K562 (cell line): ENCODE measurements at regions not wholly inside any gene's neighbourhood (a gene's known extent, or its start where the extent isn't known, plus 50 kb on each side); places are given as distances from the start of the nearest gene placed in this dataset.

Experiments
- ATAC-seq: fragments of 200-7000 bp; cut with Tn5 transposase; 3 replicates; pipeline ENCODE4 v1.9.1; 2020; ENCODE audit warnings: moderate library complexity
- BruUV-seq: library from RNA; stranded (reverse); fragments of 400-500 nt; replicated peaks from 2 replicates; lab custom pipeline; 2021; lab: Mats Ljungman, UMichigan
- CTCF ChIA-PET: fragments of 300-600 bp; formaldehyde crosslinking; extraction: SDS; loops from one replicate; lab custom pipeline; 2021; ENCODE audit warnings: low intra/inter-chr PET ratio; lab: Yijun Ruan, JAX
- POLR2A ChIA-PET: fragments of 300-600, 350-650 bp; sonication (Branson Sonifier 250); formaldehyde crosslinking; extraction: SDS; loops from one replicate; lab custom pipeline; 2021; ENCODE audit warnings: antibody characterized with exemption, inconsistent platforms; lab: Yijun Ruan, JAX
- DNase-seq, 4 experiments: peaks; one replicate each; pipeline versions ENCODE4 v3.0.0 to v3.0.0-alpha.2; 2011 to 2018; ENCODE audit warnings: low spot score in 3 of 4, mixed read lengths in 3 of 4; ENCODE audit errors: extremely low read depth in 1 of 4
- FAIRE-seq: peaks from 2 replicates; lab custom pipeline; 2011; peaks lifted over from hg19 to GRCh38; lab: Jason Lieb, UNC
- H2AFZ ChIP-seq: 2 replicates; pipeline ENCODE4 v1.6.0; 2011; ENCODE audit warnings: low read depth, low read length, control low read depth, inconsistent platforms
- H3K27ac ChIP-seq: fragments of 200-600 bp; 3 replicates; pipeline ENCODE4 v1.8.0; 2011; ENCODE audit warnings: low read depth, mild to moderate bottlenecking, control low read depth, inconsistent platforms, low read length, moderate library complexity, mixed read lengths; ENCODE audit errors: extremely low read depth
- H3K27me3 ChIP-seq, 2 experiments: fragments of 300-600 bp in 1 of 2; 2 replicates in 1 of 2; 3 replicates in 1 of 2; pipeline versions ENCODE4 v1.6.0 to v1.8.0; 2011; ENCODE audit warnings: inconsistent platforms in 2 of 2, low read length in 2 of 2, mild to moderate bottlenecking in 1 of 2, mixed read lengths in 1 of 2, moderate library complexity in 1 of 2; ENCODE audit not compliant: control insufficient read depth in 2 of 2, insufficient read depth in 2 of 2
- H3K36me3 ChIP-seq: fragments of 300-600 bp; 3 replicates; pipeline ENCODE4 v1.8.0; 2011; ENCODE audit warnings: mild to moderate bottlenecking, low read length, inconsistent platforms; ENCODE audit not compliant: control insufficient read depth, insufficient read depth
- H3K4me1 ChIP-seq, 2 experiments: fragments of 200-600 bp in 1 of 2; replicated peaks in 1 of 2; 2 replicates in 1 of 2; 3 replicates in 1 of 2; pipeline versions ENCODE4 v1.5.1 to v1.8.0; 2011; ENCODE audit warnings: inconsistent platforms in 2 of 2, low read length in 2 of 2, mild to moderate bottlenecking in 1 of 2, mixed read lengths in 1 of 2, moderate library complexity in 1 of 2; ENCODE audit not compliant: control insufficient read depth in 2 of 2, insufficient read depth in 2 of 2
- H3K4me2 ChIP-seq: 2 replicates; pipeline ENCODE4 v1.6.1; 2011; ENCODE audit warnings: low read length, control low read depth, inconsistent platforms, mixed read lengths; ENCODE audit not compliant: insufficient read depth
- H3K4me3 ChIP-seq: fragments of 200-600 bp; sonication (generic), shearing (Covaris generic); 2 replicates; pipeline ENCODE4 v1.5.1; 2016; ENCODE audit warnings: control low read depth, inconsistent platforms
- H3K79me2 ChIP-seq: fragments of 200-600 bp; 3 replicates; pipeline ENCODE4 v1.8.0; 2011; ENCODE audit warnings: low read length, inconsistent platforms; ENCODE audit not compliant: control insufficient read depth, insufficient read depth
- H3K9ac ChIP-seq, 2 experiments: 2 replicates each; pipeline versions ENCODE4 v1.6.0 to v1.6.1; 2011; ENCODE audit warnings: low read depth in 2 of 2, low read length in 2 of 2, control low read depth in 1 of 2, inconsistent platforms in 1 of 2, mild to moderate bottlenecking in 1 of 2, mixed read lengths in 1 of 2; ENCODE audit not compliant: insufficient read depth in 1 of 2
- H3K9me1 ChIP-seq: one replicate; pipeline ENCODE4 v1.6.0; 2011; ENCODE audit warnings: inconsistent platforms, mild to moderate bottlenecking, low read length, moderate library complexity; ENCODE audit not compliant: control insufficient read depth, insufficient read depth
- H3K9me3 ChIP-seq: replicated peaks from 2 replicates; pipeline ENCODE4 v1.5.1; 2011; ENCODE audit warnings: low read depth, low read length, inconsistent platforms; ENCODE audit not compliant: control insufficient read depth, insufficient read depth
- H4K20me1 ChIP-seq: replicated peaks from 2 replicates; pipeline ENCODE4 v1.6.1; 2011; ENCODE audit warnings: low read length, inconsistent platforms, mixed read lengths; ENCODE audit not compliant: control insufficient read depth, insufficient read depth
- CBX3 ChIP-seq, 2 experiments: IDR thresholded peaks; 1 replicate in 1 of 2; 2 replicates in 1 of 2; pipeline ENCODE4 v1.6.1; 2012; ENCODE audit warnings: inconsistent platforms in 2 of 2, low read length in 2 of 2, borderline replicate concordance in 1 of 2, control low read depth in 1 of 2
- DPF2 ChIP-seq: fragments of 450-650 bp; IDR thresholded peaks from 2 replicates; pipeline ENCODE4 v1.6.1; 2016
- GABPB2 ChIP-seq: fragments of 250-450 bp; sonication (Bioruptor Pico); conservative IDR thresholded peaks from 2 replicates; pipeline ENCODE4 v1.5.1; 2021; ENCODE audit warnings: mild to moderate bottlenecking
- GATAD2B ChIP-seq: fragments of 450-650 bp; IDR thresholded peaks from 2 replicates; pipeline ENCODE4 v1.6.1; 2017; ENCODE audit warnings: mild to moderate bottlenecking, borderline replicate concordance
- KDM2B ChIP-seq: fragments of 250-450 bp; sonication (Bioruptor Pico); IDR thresholded peaks from 2 replicates; pipeline ENCODE4 v1.8.0; 2021; ENCODE audit warnings: mild to moderate bottlenecking, moderate library complexity
- MEF2D ChIP-seq: conservative IDR thresholded peaks from 2 replicates; pipeline ENCODE4 v1.6.1; 2016; ENCODE audit warnings: low read depth, missing genetic modification characterization, missing compliant biosample characterization
- MTF1 ChIP-seq: fragments of 250-450 bp; sonication (Bioruptor Pico); IDR thresholded peaks from 2 replicates; pipeline ENCODE4 v1.9.0; 2021; ENCODE audit warnings: moderate library complexity, mild to moderate bottlenecking, inconsistent platforms, borderline replicate concordance
- RAD51 ChIP-seq: fragments of 450-650 bp; IDR thresholded peaks from 2 replicates; pipeline ENCODE4 v1.7.1; 2016; ENCODE audit warnings: low read depth, mild to moderate bottlenecking, borderline replicate concordance
- SIX5 ChIP-seq, 2 experiments: IDR thresholded peaks; 2 replicates each; pipeline ENCODE4 v1.6.1; 2011; ENCODE audit warnings: low read length in 2 of 2, borderline replicate concordance in 1 of 2, low read depth in 1 of 2, mild to moderate bottlenecking in 1 of 2, moderate library complexity in 1 of 2; ENCODE audit not compliant: insufficient read depth in 1 of 2
- SMARCB1 ChIP-seq: IDR thresholded peaks from 2 replicates; pipeline ENCODE4 v1.6.1; 2011; ENCODE audit warnings: improper control_type of control experiment, low read depth; ENCODE audit not compliant: insufficient read length
- SPI1 ChIP-seq: IDR thresholded peaks from 2 replicates; pipeline ENCODE4 v1.6.1; 2011; ENCODE audit warnings: low read depth, low read length, control low read depth, borderline replicate concordance
- ZBTB8A ChIP-seq: fragments of 450-650 bp; IDR thresholded peaks from 2 replicates; pipeline ENCODE4 v1.6.1; 2018; ENCODE audit warnings: mild to moderate bottlenecking, moderate library complexity; ENCODE audit not compliant: partially characterized antibody
- ZNF263 ChIP-seq: sonication (generic); formaldehyde crosslinking; IDR thresholded peaks from 2 replicates; pipeline ENCODE4 v1.8.0; 2022; ENCODE audit warnings: mild to moderate bottlenecking, missing genetic modification reagents, borderline replicate concordance
- WGBS: fragments of 100-300 bp; shearing (Covaris generic); methylation state at CpG from one replicate; pipeline ENCODE4 v1.1.6; 2016; ENCODE audit warnings: low coverage, mixed read lengths; ENCODE audit not compliant: insufficient coverage; ENCODE audit errors: missing lambda C conversion rate; 5-methylcytosine and 5-hydroxymethylcytosine counted together
- in situ Hi-C: fragments of 300-500 bp; cut with MboI; formaldehyde crosslinking; loops from 4 replicates; pipeline ENCODE4 v1.15.0; 2018; ENCODE audit warnings: inconsistent platforms, mixed read lengths
- intact Hi-C: fragments of 100-400 bp; cut with micrococcal nuclease; formaldehyde crosslinking; loops from 2 replicates; pipeline ENCODE4 v1.14.2; 2022
- TF ChIP-seq, protein P1 (sequence below): fragments of 250-450 bp; sonication (Bioruptor Pico); IDR thresholded peaks from 2 replicates; pipeline ENCODE4 v1.5.0; 2021; ENCODE audit warnings: mild to moderate bottlenecking, borderline replicate concordance
- TF ChIP-seq, protein P2 (sequence below): fragments of 250-450 bp; sonication (Bioruptor Pico); IDR thresholded peaks from 2 replicates; pipeline ENCODE4 v1.8.0; 2021; ENCODE audit warnings: moderate library complexity, mild to moderate bottlenecking, inconsistent platforms
- TF ChIP-seq, protein P3 (sequence below): fragments of 250-450 bp; sonication (Bioruptor Pico); IDR thresholded peaks from 2 replicates; pipeline ENCODE4 v1.8.0; 2022; ENCODE audit warnings: inconsistent platforms, mild to moderate bottlenecking, moderate library complexity, borderline replicate concordance

DNA sequence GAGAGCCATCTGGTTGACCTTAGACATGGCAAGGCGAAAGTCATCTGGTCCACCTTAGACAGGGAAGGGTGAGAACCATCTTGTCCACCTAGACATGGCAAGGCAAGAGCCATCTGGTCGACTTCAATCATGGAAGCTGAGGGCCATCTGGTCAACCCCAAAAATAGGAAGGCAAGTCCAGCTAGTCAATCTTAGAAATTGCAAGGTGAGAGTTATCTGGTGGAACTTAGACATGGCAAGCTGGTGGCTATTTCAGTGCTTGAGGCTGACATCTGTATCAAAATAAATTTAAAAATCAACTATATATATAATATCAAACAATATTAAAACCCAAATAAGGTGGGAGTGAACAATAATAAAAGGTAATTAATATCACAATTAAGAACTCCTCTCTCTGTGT is 83.9 kb downstream of the ZNF726 start:
- H3K9me1 ChIP-seq = no peaks in the 10 kb centered on the region
- H3K4me2 ChIP-seq = no peak overlapping the region
- no peak overlapping the region for H3K27ac ChIP-seq
- H4K20me1 ChIP-seq = no peaks in the 10 kb centered on the region
- ChIA-PET POLR2A (no interaction called here), CTCF (no interaction called here)
- H3K79me2 ChIP-seq = no peaks in the 10 kb centered on the region
- H3K4me1 ChIP-seq = peaks cover 0 to 3% of the 10 kb centered on the region in 2 experiments; a peak in 1 of 5 replicates
- H3K9ac ChIP-seq = no peak overlapping the region
- TF ChIP-seq, protein P1, sequence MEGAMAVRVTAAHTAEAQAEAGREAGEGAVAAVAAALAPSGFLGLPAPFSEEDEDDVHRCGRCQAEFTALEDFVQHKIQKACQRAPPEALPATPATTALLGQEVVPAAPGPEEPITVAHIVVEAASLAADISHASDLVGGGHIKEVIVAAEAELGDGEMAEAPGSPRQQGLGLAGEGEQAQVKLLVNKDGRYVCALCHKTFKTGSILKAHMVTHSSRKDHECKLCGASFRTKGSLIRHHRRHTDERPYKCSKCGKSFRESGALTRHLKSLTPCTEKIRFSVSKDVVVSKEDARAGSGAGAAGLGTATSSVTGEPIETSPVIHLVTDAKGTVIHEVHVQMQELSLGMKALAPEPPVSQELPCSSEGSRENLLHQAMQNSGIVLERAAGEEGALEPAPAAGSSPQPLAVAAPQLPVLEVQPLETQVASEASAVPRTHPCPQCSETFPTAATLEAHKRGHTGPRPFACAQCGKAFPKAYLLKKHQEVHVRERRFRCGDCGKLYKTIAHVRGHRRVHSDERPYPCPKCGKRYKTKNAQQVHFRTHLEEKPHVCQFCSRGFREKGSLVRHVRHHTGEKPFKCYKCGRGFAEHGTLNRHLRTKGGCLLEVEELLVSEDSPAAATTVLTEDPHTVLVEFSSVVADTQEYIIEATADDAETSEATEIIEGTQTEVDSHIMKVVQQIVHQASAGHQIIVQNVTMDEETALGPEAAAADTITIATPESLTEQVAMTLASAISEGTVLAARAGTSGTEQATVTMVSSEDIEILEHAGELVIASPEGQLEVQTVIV (CRISPR knock-in tag) = no peak
- TF ChIP-seq DPF2 (no peak), SIX5 (IDR thresholded peaks at IDR 0.05; ENCODE audit: borderline replicate concordance in 1 of 2, insufficient read depth in 1 of 2, low read depth in 1 of 2, low read length in 2 of 2) (no peak), ZNF263 (no peak), MEF2D (no peak), KDM2B (CRISPR knock-in tag) (no peak), GATAD2B (no peak), GABPB2 (CRISPR knock-in tag) (no peak), CBX3 (IDR thresholded peaks at IDR 0.05; ENCODE audit: borderline replicate concordance in 1 of 2, low read length in 2 of 2) (no peak), SMARCB1 (no peak), RAD51 (no peak), SPI1 (no peak), MTF1 (CRISPR knock-in tag) (no peak), ZBTB8A (no peak)
- TF ChIP-seq, protein P2, sequence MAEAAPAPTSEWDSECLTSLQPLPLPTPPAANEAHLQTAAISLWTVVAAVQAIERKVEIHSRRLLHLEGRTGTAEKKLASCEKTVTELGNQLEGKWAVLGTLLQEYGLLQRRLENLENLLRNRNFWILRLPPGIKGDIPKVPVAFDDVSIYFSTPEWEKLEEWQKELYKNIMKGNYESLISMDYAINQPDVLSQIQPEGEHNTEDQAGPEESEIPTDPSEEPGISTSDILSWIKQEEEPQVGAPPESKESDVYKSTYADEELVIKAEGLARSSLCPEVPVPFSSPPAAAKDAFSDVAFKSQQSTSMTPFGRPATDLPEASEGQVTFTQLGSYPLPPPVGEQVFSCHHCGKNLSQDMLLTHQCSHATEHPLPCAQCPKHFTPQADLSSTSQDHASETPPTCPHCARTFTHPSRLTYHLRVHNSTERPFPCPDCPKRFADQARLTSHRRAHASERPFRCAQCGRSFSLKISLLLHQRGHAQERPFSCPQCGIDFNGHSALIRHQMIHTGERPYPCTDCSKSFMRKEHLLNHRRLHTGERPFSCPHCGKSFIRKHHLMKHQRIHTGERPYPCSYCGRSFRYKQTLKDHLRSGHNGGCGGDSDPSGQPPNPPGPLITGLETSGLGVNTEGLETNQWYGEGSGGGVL (CRISPR knock-in tag) = no peak
- TF ChIP-seq, protein P3, sequence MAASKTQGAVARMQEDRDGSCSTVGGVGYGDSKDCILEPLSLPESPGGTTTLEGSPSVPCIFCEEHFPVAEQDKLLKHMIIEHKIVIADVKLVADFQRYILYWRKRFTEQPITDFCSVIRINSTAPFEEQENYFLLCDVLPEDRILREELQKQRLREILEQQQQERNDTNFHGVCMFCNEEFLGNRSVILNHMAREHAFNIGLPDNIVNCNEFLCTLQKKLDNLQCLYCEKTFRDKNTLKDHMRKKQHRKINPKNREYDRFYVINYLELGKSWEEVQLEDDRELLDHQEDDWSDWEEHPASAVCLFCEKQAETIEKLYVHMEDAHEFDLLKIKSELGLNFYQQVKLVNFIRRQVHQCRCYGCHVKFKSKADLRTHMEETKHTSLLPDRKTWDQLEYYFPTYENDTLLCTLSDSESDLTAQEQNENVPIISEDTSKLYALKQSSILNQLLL (CRISPR knock-in tag) = no peak
- ATAC-seq (no peak), DNase-seq (no peak), FAIRE-seq (no peak)
- in situ Hi-C loops (no loop called here), intact Hi-C loops (no loop called here)
- 0 out of 2 replicates have a peak, but pooled peaks cover 2% of the 10 kb centered on the region for H3K9me3 ChIP-seq
- H3K27me3 ChIP-seq = no peaks in the 10 kb centered on the region
- H3K36me3 ChIP-seq = no peaks in the 10 kb centered on the region
- WGBS = 6% methylated on average over 2 of the region's 2 CpGs
- H2AFZ ChIP-seq = no peak overlapping the region
- BruUV-seq = no TSS peak
- H3K4me3 ChIP-seq = no peak overlapping the region
